Endothelial cell of umbilical vein (primary cell): ENCODE measurements at regions not wholly inside any gene's neighbourhood (a gene's known extent, or its start where the extent isn't known, plus 50 kb on each side); places are given as distances from the start of the nearest gene placed in this dataset.
A peak's percentile ranks its signal among the peaks of the same experiment; 100 is the strongest.

Experiments used
- BruUV-seq: library from RNA; stranded (reverse); fragments of 400-500 nt; replicated peaks from 2 replicates; lab custom pipeline; 2021; lab: Mats Ljungman, UMichigan
- CTCF ChIA-PET: fragments of 300-600, 350-600 bp; sonication (Branson Sonifier 250); formaldehyde crosslinking; loops from one replicate; lab custom pipeline; 2021; ENCODE audit warnings: antibody characterized with exemption, inconsistent platforms; lab: Charles Lee
- POLR2A ChIA-PET: fragments of 300-600, 350-600 bp; sonication (Branson Sonifier 250); formaldehyde crosslinking; loops from one replicate; lab custom pipeline; 2021; ENCODE audit warnings: antibody characterized with exemption, inconsistent platforms; lab: Charles Lee
- DNase-seq: peaks from one replicate; pipeline ENCODE4 v3.0.0-alpha.2; 2011; ENCODE audit warnings: low read depth, low spot score
- FAIRE-seq: peaks from 2 replicates; lab custom pipeline; 2011; peaks lifted over from hg19 to GRCh38; lab: Jason Lieb, UNC
- H2AFZ ChIP-seq: 2 replicates; pipeline ENCODE4 v1.6.0; 2012; ENCODE audit warnings: low read depth, low read length, control low read depth, inconsistent platforms
- H3K27ac ChIP-seq: 2 replicates; pipeline ENCODE4 v1.5.1; 2011; ENCODE audit warnings: low read depth, mild to moderate bottlenecking, control low read depth, low read length, moderate library complexity; ENCODE audit not compliant: insufficient read depth
- H3K27me3 ChIP-seq, 2 experiments: 2 replicates each; pipeline versions ENCODE4 v1.6.0 to v1.6.1; 2011; ENCODE audit warnings: low read length in 2 of 2, mixed read lengths in 1 of 2; ENCODE audit not compliant: control insufficient read depth in 2 of 2, insufficient read depth in 2 of 2
- H3K36me3 ChIP-seq, 2 experiments: 2 replicates in 1 of 2; 3 replicates in 1 of 2; pipeline ENCODE4 v1.5.1; 2011; ENCODE audit warnings: low read length in 2 of 2, mild to moderate bottlenecking in 1 of 2, moderate library complexity in 1 of 2; ENCODE audit not compliant: control insufficient read depth in 2 of 2, insufficient read depth in 2 of 2; ENCODE audit errors: extremely low read depth in 1 of 2
- H3K4me1 ChIP-seq: 3 replicates; pipeline ENCODE4 v1.5.1; 2011; ENCODE audit warnings: mild to moderate bottlenecking, low read length; ENCODE audit not compliant: control insufficient read depth, insufficient read depth; ENCODE audit errors: extremely low read depth
- H3K4me2 ChIP-seq: 2 replicates; pipeline ENCODE4 v1.6.1; 2011; ENCODE audit warnings: low read length, control low read depth, mixed read lengths; ENCODE audit not compliant: insufficient read depth
- H3K4me3 ChIP-seq, 3 experiments: fragments of 200-600 bp in 1 of 3; sonication (generic), shearing (Covaris generic) in 1 of 3; replicated peaks in 1 of 3; 2 replicates each; pipeline ENCODE4 v1.5.1; 2011 to 2016; ENCODE audit warnings: control low read depth in 3 of 3, low read length in 3 of 3, mild to moderate bottlenecking in 2 of 3, inconsistent platforms in 1 of 3, low read depth in 1 of 3, moderate library complexity in 1 of 3; ENCODE audit not compliant: insufficient read depth in 1 of 3
- H3K79me2 ChIP-seq: 2 replicates; pipeline ENCODE4 v1.6.0; 2012; ENCODE audit warnings: low read length, inconsistent platforms; ENCODE audit not compliant: control insufficient read depth, insufficient read depth
- H3K9ac ChIP-seq: replicated peaks from 2 replicates; pipeline ENCODE3; 2011; ENCODE audit warnings: low read length, control low read depth; ENCODE audit not compliant: insufficient read depth; ENCODE audit errors: extremely low read depth
- H3K9me1 ChIP-seq: replicated peaks from 3 replicates; pipeline ENCODE4 v1.6.0; 2011; ENCODE audit warnings: mild to moderate bottlenecking, low read length; ENCODE audit not compliant: control insufficient read depth, insufficient read depth; ENCODE audit errors: extremely low read depth
- H3K9me3 ChIP-seq: replicated peaks from 2 replicates; pipeline ENCODE4 v1.5.1; 2012; ENCODE audit warnings: low read length, inconsistent platforms; ENCODE audit not compliant: control insufficient read depth, insufficient read depth
- H4K20me1 ChIP-seq: replicated peaks from 2 replicates; pipeline ENCODE3; 2011; ENCODE audit warnings: mild to moderate bottlenecking, low read length; ENCODE audit not compliant: control insufficient read depth, insufficient read depth; ENCODE audit errors: extremely low read depth
- CTCF ChIP-seq, 2 donors: IDR thresholded peaks; 1 replicate in 1 of 2; 2 replicates in 1 of 2; pipeline ENCODE4 v1.5.1; 2011; ENCODE audit warnings: low read length in 2 of 2, mild to moderate bottlenecking in 2 of 2, moderate library complexity in 2 of 2, control low read depth in 1 of 2, inconsistent platforms in 1 of 2, low read depth in 1 of 2; ENCODE audit not compliant: insufficient read depth in 1 of 2; ENCODE audit errors: extremely low read depth in 1 of 2
- EZH2 ChIP-seq: IDR thresholded peaks from 2 replicates; pipeline ENCODE4 v1.6.1; 2012; ENCODE audit warnings: borderline replicate concordance, low read depth, mild to moderate bottlenecking, moderate library complexity, low read length, inconsistent platforms; ENCODE audit not compliant: severe bottlenecking
- FOS ChIP-seq: IDR thresholded peaks from 2 replicates; pipeline ENCODE4 v1.6.1; 2011; ENCODE audit warnings: mild to moderate bottlenecking, low read length, moderate library complexity, borderline replicate concordance; ENCODE audit not compliant: insufficient read depth
- GATA2 ChIP-seq: IDR thresholded peaks from 2 replicates; pipeline ENCODE4 v1.7.0; 2011; ENCODE audit warnings: low read depth, mild to moderate bottlenecking, moderate library complexity, mixed read lengths, low read length; ENCODE audit not compliant: insufficient read length, insufficient read depth
- JUN ChIP-seq: IDR thresholded peaks from 2 replicates; pipeline ENCODE4 v1.6.1; 2011; ENCODE audit warnings: borderline replicate concordance, low read depth; ENCODE audit not compliant: insufficient read length, insufficient read depth
- MYC ChIP-seq: IDR thresholded peaks from one replicate; pipeline ENCODE4 v1.6.1; 2011; ENCODE audit warnings: mild to moderate bottlenecking, low read depth, low read length
- POLR2A ChIP-seq: IDR thresholded peaks from 2 replicates; pipeline ENCODE4 v1.6.1; 2012; ENCODE audit warnings: low read depth, mild to moderate bottlenecking, control low read depth, low read length
- POLR2AphosphoS5 ChIP-seq: IDR thresholded peaks from 2 replicates; pipeline ENCODE4 v1.6.1; 2012; ENCODE audit warnings: low read depth, mild to moderate bottlenecking, control low read depth, low read length, moderate library complexity; ENCODE audit not compliant: insufficient read depth
- dilution Hi-C: fragments of 300-500 bp; cut with MboI; formaldehyde crosslinking; loops from one replicate; pipeline ENCODE4 v1.15.0; 2019; ENCODE audit warnings: low sequenced_read_pairs; ENCODE audit not compliant: extremely low pct_ligation_motif_present
- intact Hi-C: fragments of 100-400 bp; cut with micrococcal nuclease; formaldehyde crosslinking; loops from one replicate; pipeline ENCODE4 v1.10.0; 2022
- TF ChIP-seq, protein P1 (sequence below): IDR thresholded peaks from 2 replicates; pipeline ENCODE4 v1.6.1; 2011; ENCODE audit not compliant: insufficient read depth, insufficient read length

GRCh38 chr13:74868049-74868448, 613.9 kb downstream of the TBC1D4 start:
- FAIRE-seq (peak; percentile 62), DNase-seq (no peak)
- Histone ChIP-seq H3K4me2 (no peak overlapping the region), H4K20me1 (no peaks in the 10 kb centered on the region), H2AFZ (no peak overlapping the region), H3K4me1 (peaks cover 32% of the 10 kb centered on the region), H3K9me1 (no peaks in the 10 kb centered on the region), H3K79me2 (no peaks in the 10 kb centered on the region), H3K9me3 (no peaks in the 10 kb centered on the region), H3K27me3 (no peaks in the 10 kb centered on the region), H3K27ac (no peak overlapping the region), H3K36me3 (no peaks in the 10 kb centered on the region), H3K4me3 (no peak overlapping the region), H3K9ac (no peak overlapping the region)
- dilution Hi-C loops (no loop called here), intact Hi-C loops (no loop called here)
- peak; percentile 52 for TF ChIP-seq FOS
- peak; percentile 45 for TF ChIP-seq GATA2
- no peak for TF ChIP-seq POLR2AphosphoS5
- CTCF ChIA-PET: no interaction called here
- POLR2A ChIA-PET: no interaction called here
- BruUV-seq: no TSS peak

- Histone ChIP-seq H3K36me3 (no peaks in the 10 kb centered on the region), H2AFZ (no peak overlapping the region), H3K4me2 (no peak overlapping the region), H3K9me1 (no peaks in the 10 kb centered on the region), H3K27ac (no peak overlapping the region), H4K20me1 (no peaks in the 10 kb centered on the region), H3K4me1 (peaks cover 32% of the 10 kb centered on the region), H3K27me3 (no peaks in the 10 kb centered on the region), H3K4me3 (no peak overlapping the region), H3K9me3 (no peaks in the 10 kb centered on the region), H3K79me2 (no peaks in the 10 kb centered on the region), H3K9ac (no peak overlapping the region)
- TF ChIP-seq, protein P1, sequence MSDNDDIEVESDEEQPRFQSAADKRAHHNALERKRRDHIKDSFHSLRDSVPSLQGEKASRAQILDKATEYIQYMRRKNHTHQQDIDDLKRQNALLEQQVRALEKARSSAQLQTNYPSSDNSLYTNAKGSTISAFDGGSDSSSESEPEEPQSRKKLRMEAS: no peak
- TF ChIP-seq CTCF (IDR thresholded peaks at IDR 0.05; ENCODE audit: extremely low read depth in 1 of 2, insufficient read depth in 1 of 2, low read depth in 1 of 2, low read length in 2 of 2): no peak
- no peak for TF ChIP-seq POLR2A
- TF ChIP-seq GATA2: no peak
- TF ChIP-seq EZH2: no peak
- TF ChIP-seq POLR2AphosphoS5: no peak
- no peak for TF ChIP-seq JUN
- TF ChIP-seq FOS: no peak
- TF ChIP-seq MYC: no peak
- BruUV-seq: no TSS peak
- peak; percentile 7 for DNase-seq
- intact Hi-C loops: no loop called here
- dilution Hi-C loops: no loop called here
- POLR2A ChIA-PET: no interaction called here
- CTCF ChIA-PET: no interaction called here
- no peak for FAIRE-seq
Observed at GRCh38 chr13:74867460-74867859, 614.5 kb downstream of the TBC1D4 start.
